HepG2 (cell line): ENCODE measurements at regions not wholly inside any gene's neighbourhood (a gene's known extent, or its start where the extent isn't known, plus 50 kb on each side); places are given as distances from the start of the nearest gene placed in this dataset.

Experiments
- ATAC-seq: fragments of 200-7000 bp; cut with Tn5 transposase; 3 replicates; pipeline ENCODE4 v1.9.1; 2020; ENCODE audit warnings: mild to moderate bottlenecking, moderate library complexity
- BruUV-seq: library from RNA; stranded (reverse); fragments of 400-500 nt; replicated peaks from 2 replicates; lab custom pipeline; 2021; lab: Mats Ljungman, UMichigan
- CTCF ChIA-PET: fragments of 300-600 bp; formaldehyde crosslinking; extraction: SDS; loops from one replicate; lab custom pipeline; 2021; ENCODE audit warnings: low total read pairs, inconsistent platforms, low intra/inter-chr PET ratio; lab: Yijun Ruan, JAX
- POLR2A ChIA-PET: fragments of 350-600 bp; sonication (Branson Sonifier 250); formaldehyde crosslinking; loops from one replicate; lab custom pipeline; 2020; ENCODE audit warnings: antibody characterized with exemption, inconsistent platforms; lab: Yijun Ruan, JAX
- DNase-seq: peaks from one replicate; pipeline ENCODE4 v3.0.0-alpha.2; 2015; ENCODE audit warnings: low spot score
- FAIRE-seq: peaks from 3 replicates; lab custom pipeline; 2011; peaks lifted over from hg19 to GRCh38; lab: Jason Lieb, UNC
- H2AFZ ChIP-seq: one replicate; pipeline ENCODE4 v1.6.1; 2011; ENCODE audit warnings: low read length, inconsistent platforms
- H3K27ac ChIP-seq: fragments of 300-600 bp; 3 replicates; pipeline ENCODE4 v1.8.0; 2011; ENCODE audit warnings: mixed run types, mild to moderate bottlenecking, mixed read lengths, low read length, inconsistent platforms; ENCODE audit not compliant: insufficient read depth; ENCODE audit errors: extremely low read length
- H3K27me3 ChIP-seq, 2 experiments: fragments of 200-600 bp in 1 of 2; 2 replicates in 1 of 2; 3 replicates in 1 of 2; pipeline versions ENCODE4 v1.6.0 to v1.8.0; 2011; ENCODE audit warnings: low read length in 2 of 2, mild to moderate bottlenecking in 2 of 2, moderate library complexity in 2 of 2, inconsistent platforms in 1 of 2; ENCODE audit not compliant: insufficient read depth in 2 of 2, control insufficient read depth in 1 of 2
- H3K36me3 ChIP-seq, 2 experiments: fragments of 200-600 bp in 1 of 2; replicated peaks in 1 of 2; 2 replicates in 1 of 2; 3 replicates in 1 of 2; pipeline versions ENCODE4 v1.5.1 to v1.8.0; 2011; ENCODE audit warnings: low read length in 2 of 2, inconsistent platforms in 1 of 2; ENCODE audit not compliant: insufficient read depth in 2 of 2, control insufficient read depth in 1 of 2
- H3K4me1 ChIP-seq: 2 replicates; pipeline ENCODE4 v1.5.1; 2012; ENCODE audit warnings: low read length, inconsistent platforms; ENCODE audit not compliant: insufficient read depth
- H3K4me2 ChIP-seq: 2 replicates; pipeline ENCODE4 v1.6.0; 2011; ENCODE audit warnings: low read depth, low read length, inconsistent platforms
- H3K4me3 ChIP-seq, 3 experiments: fragments of 200-600 bp in 1 of 3; sonication (generic), shearing (Covaris generic) in 1 of 3; replicated peaks in 1 of 3; 2 replicates each; pipeline ENCODE4 v1.5.1; 2011 to 2016; ENCODE audit warnings: low read length in 3 of 3, inconsistent platforms in 2 of 3, low read depth in 2 of 3, mild to moderate bottlenecking in 2 of 3, control low read depth in 1 of 3, mixed read lengths in 1 of 3; ENCODE audit not compliant: insufficient read depth in 1 of 3
- H3K79me2 ChIP-seq: one replicate; pipeline ENCODE4 v1.6.1; 2011; ENCODE audit warnings: low read length, inconsistent platforms; ENCODE audit not compliant: insufficient read depth
- H3K9ac ChIP-seq: 2 replicates; pipeline ENCODE4 v1.6.0; 2011; ENCODE audit warnings: mild to moderate bottlenecking, low read depth, low read length, inconsistent platforms; ENCODE audit not compliant: insufficient read depth
- H3K9me3 ChIP-seq: 2 replicates; pipeline ENCODE4 v1.5.1; 2012; ENCODE audit warnings: mild to moderate bottlenecking, low read length
- H4K20me1 ChIP-seq: 2 replicates; pipeline ENCODE4 v1.6.0; 2011; ENCODE audit warnings: inconsistent platforms, mild to moderate bottlenecking, low read length, moderate library complexity; ENCODE audit not compliant: insufficient read depth
- ASH2L ChIP-seq: fragments of 300-600, 200-600 bp; sonication (generic); IDR thresholded peaks from 2 replicates; pipeline ENCODE4 v1.7.0; 2017; ENCODE audit warnings: low read depth, mild to moderate bottlenecking, moderate library complexity, mixed read lengths, low read length; ENCODE audit not compliant: insufficient read length
- CCAR2 ChIP-seq: fragments of 200-400 bp; formaldehyde crosslinking; optimal IDR thresholded peaks from 2 replicates; pipeline ENCODE3; 2018; ENCODE audit warnings: low read depth, mild to moderate bottlenecking, low read length, moderate library complexity
- FOSL1 ChIP-seq: sonication (generic); formaldehyde crosslinking; IDR thresholded peaks from 2 replicates; pipeline ENCODE4 v1.9.0; 2021; ENCODE audit warnings: missing genetic modification reagents, borderline replicate concordance
- KAT8 ChIP-seq: IDR thresholded peaks from 2 replicates; pipeline ENCODE4 v1.6.1; 2016; ENCODE audit warnings: missing genetic modification reagents, missing compliant biosample characterization
- SRF ChIP-seq: IDR thresholded peaks from 2 replicates; pipeline ENCODE4 v1.6.1; 2011; ENCODE audit warnings: mild to moderate bottlenecking, low read depth, low read length, moderate library complexity
- TARDBP ChIP-seq: sonication (generic); formaldehyde crosslinking; IDR thresholded peaks from 2 replicates; pipeline ENCODE4 v1.8.0; 2022; ENCODE audit warnings: mild to moderate bottlenecking, missing genetic modification reagents
- ZBTB20 ChIP-seq: sonication (generic); formaldehyde crosslinking; IDR thresholded peaks from 2 replicates; pipeline ENCODE4 v1.8.1; 2023; ENCODE audit warnings: missing genetic modification reagents, low read depth, mild to moderate bottlenecking, borderline replicate concordance
- ZNF230 ChIP-seq: sonication (generic); formaldehyde crosslinking; IDR thresholded peaks from 2 replicates; pipeline ENCODE4 v1.4.0; 2020; ENCODE audit warnings: mild to moderate bottlenecking, missing genetic modification reagents
- WGBS: methylation state at CpG from one replicate; pipeline ENCODE4 v1.1.6; 2017; ENCODE audit warnings: low lambda C conversion rate; 5-methylcytosine and 5-hydroxymethylcytosine counted together
- in situ Hi-C: cut with HindIII; loops from 2 replicates; pipeline ENCODE4 v1.10.0; 2017; ENCODE audit warnings: low pct_unique_long_range_greater_than_20kb; ENCODE audit not compliant: extremely low pct_ligation_motif_present
- intact Hi-C: fragments of 100-400 bp; cut with micrococcal nuclease; formaldehyde crosslinking; loops from one replicate; pipeline ENCODE4 v1.10.0; 2022; ENCODE audit not compliant: unreplicated experiment
- TF ChIP-seq, protein P1 (sequence below): sonication (generic); formaldehyde crosslinking; IDR thresholded peaks from 2 replicates; pipeline ENCODE4 v1.5.0; 2020; ENCODE audit warnings: missing genetic modification reagents
- TF ChIP-seq, protein P2 (sequence below): sonication (generic); formaldehyde crosslinking; IDR thresholded peaks from 2 replicates; pipeline ENCODE4 v1.4.0; 2020; ENCODE audit warnings: missing genetic modification reagents, borderline replicate concordance
- TF ChIP-seq, protein P3 (sequence below), 2 experiments: fragments of 450-650 bp in 1 of 2; sonication (generic) in 1 of 2; formaldehyde crosslinking in 1 of 2; IDR thresholded peaks; 2 replicates each; pipeline versions ENCODE4 v1.6.1 to v1.8.0; 2016 to 2022; ENCODE audit warnings: antibody characterized with exemption in 1 of 2, mild to moderate bottlenecking in 1 of 2, missing genetic modification reagents in 1 of 2
- TF ChIP-seq, protein P4 (sequence below): sonication (generic); formaldehyde crosslinking; IDR thresholded peaks from 2 replicates; pipeline ENCODE4 v1.5.1; 2020; ENCODE audit warnings: mild to moderate bottlenecking, missing genetic modification reagents, borderline replicate concordance

DNA sequence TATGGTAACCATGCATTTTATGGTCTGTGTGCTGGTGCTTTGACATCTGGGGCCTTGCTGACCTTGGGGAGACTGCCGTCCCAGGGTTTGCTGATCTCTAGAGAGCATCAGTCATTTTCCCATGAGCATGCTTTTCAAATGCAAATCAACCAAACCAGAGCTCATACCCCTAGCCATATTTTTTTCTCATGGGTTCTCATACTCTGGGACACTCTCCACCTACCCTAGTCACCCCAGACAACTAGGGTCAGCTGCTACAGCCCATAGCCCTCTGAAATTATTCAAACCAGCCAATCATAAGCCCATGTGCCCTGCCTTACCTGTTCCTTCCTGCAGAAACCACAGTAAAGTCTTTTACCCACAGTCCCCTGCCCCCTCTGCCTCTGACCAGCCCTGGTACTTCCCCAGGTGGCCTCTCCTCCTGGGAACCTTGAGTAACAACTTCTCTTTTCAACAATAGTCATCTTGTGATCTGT lies 132.0 kb downstream of the MAP3K21 start:
- in situ Hi-C loops: no loop called here
- Histone ChIP-seq H3K9me3 (no peaks in the 10 kb centered on the region; the same call in 1 of the 2 replicates), H2AFZ (no peak overlapping the region), H3K79me2 (no peaks in the 10 kb centered on the region), H3K4me3 (no peak overlapping the region), H3K27me3 (no peaks in the 10 kb centered on the region), H3K27ac (no peak overlapping the region), H4K20me1 (no peaks in the 10 kb centered on the region), H3K4me2 (no peak overlapping the region), H3K36me3 (no peaks in the 10 kb centered on the region), H3K9ac (no peak overlapping the region), H3K4me1 (no peaks in the 10 kb centered on the region)
- FAIRE-seq (no peak), ATAC-seq (no peak), DNase-seq (no peak)
- intact Hi-C loops: no loop called here
- ChIA-PET CTCF (no interaction called here), POLR2A (no interaction called here)
- BruUV-seq: no TSS peak
- 36% methylated on average over 1 of the region's 1 CpG for WGBS
- TF ChIP-seq, protein P1, sequence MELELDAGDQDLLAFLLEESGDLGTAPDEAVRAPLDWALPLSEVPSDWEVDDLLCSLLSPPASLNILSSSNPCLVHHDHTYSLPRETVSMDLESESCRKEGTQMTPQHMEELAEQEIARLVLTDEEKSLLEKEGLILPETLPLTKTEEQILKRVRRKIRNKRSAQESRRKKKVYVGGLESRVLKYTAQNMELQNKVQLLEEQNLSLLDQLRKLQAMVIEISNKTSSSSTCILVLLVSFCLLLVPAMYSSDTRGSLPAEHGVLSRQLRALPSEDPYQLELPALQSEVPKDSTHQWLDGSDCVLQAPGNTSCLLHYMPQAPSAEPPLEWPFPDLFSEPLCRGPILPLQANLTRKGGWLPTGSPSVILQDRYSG (CRISPR knock-in tag): no peak
- TF ChIP-seq, protein P2, sequence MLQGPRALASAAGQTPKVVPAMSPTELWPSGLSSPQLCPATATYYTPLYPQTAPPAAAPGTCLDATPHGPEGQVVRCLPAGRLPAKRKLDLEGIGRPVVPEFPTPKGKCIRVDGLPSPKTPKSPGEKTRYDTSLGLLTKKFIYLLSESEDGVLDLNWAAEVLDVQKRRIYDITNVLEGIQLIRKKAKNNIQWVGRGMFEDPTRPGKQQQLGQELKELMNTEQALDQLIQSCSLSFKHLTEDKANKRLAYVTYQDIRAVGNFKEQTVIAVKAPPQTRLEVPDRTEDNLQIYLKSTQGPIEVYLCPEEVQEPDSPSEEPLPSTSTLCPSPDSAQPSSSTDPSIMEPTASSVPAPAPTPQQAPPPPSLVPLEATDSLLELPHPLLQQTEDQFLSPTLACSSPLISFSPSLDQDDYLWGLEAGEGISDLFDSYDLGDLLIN (CRISPR knock-in tag): no peak
- TF ChIP-seq SRF (no peak), TARDBP (no peak), KAT8 (CRISPR knock-in tag) (no peak), FOSL1 (CRISPR knock-in tag) (no peak), ZNF230 (no peak), CCAR2 (no peak), ASH2L (no peak), ZBTB20 (CRISPR knock-in tag) (no peak)
- TF ChIP-seq, protein P3, sequence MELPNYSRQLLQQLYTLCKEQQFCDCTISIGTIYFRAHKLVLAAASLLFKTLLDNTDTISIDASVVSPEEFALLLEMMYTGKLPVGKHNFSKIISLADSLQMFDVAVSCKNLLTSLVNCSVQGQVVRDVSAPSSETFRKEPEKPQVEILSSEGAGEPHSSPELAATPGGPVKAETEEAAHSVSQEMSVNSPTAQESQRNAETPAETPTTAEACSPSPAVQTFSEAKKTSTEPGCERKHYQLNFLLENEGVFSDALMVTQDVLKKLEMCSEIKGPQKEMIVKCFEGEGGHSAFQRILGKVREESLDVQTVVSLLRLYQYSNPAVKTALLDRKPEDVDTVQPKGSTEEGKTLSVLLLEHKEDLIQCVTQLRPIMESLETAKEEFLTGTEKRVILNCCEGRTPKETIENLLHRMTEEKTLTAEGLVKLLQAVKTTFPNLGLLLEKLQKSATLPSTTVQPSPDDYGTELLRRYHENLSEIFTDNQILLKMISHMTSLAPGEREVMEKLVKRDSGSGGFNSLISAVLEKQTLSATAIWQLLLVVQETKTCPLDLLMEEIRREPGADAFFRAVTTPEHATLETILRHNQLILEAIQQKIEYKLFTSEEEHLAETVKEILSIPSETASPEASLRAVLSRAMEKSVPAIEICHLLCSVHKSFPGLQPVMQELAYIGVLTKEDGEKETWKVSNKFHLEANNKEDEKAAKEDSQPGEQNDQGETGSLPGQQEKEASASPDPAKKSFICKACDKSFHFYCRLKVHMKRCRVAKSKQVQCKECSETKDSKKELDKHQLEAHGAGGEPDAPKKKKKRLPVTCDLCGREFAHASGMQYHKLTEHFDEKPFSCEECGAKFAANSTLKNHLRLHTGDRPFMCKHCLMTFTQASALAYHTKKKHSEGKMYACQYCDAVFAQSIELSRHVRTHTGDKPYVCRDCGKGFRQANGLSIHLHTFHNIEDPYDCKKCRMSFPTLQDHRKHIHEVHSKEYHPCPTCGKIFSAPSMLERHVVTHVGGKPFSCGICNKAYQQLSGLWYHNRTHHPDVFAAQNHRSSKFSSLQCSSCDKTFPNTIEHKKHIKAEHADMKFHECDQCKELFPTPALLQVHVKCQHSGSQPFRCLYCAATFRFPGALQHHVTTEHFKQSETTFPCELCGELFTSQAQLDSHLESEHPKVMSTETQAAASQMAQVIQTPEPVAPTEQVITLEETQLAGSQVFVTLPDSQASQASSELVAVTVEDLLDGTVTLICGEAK (IDR thresholded peaks at IDR 0.05): no peak
- TF ChIP-seq, protein P3 (CRISPR knock-in tag; IDR thresholded peaks at IDR 0.05): no peak
- TF ChIP-seq, protein P4, sequence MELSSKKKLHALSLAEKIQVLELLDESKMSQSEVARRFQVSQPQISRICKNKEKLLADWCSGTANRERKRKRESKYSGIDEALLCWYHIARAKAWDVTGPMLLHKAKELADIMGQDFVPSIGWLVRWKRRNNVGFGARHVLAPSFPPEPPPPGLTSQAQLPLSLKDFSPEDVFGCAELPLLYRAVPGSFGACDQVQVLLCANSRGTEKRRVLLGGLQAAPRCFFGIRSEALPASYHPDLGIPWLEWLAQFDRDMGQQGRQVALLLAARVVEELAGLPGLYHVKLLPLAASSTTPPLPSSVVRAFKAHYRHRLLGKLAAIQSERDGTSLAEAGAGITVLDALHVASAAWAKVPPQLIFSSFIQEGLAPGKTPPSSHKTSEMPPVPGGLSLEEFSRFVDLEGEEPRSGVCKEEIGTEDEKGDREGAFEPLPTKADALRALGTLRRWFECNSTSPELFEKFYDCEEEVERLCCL (CRISPR knock-in tag): no peak
